Stimulated activated CD4-positive, alpha-beta T cell treated with anti-CD3 and anti-CD28 coated beads, Interleukin-2, amount 100 ng/mL, for 24 hours (primary cell): ENCODE measurements at regions not wholly inside any gene's neighbourhood (a gene's known extent, or its start where the extent isn't known, plus 50 kb on each side); places are given as distances from the start of the nearest gene placed in this dataset.

Experiments
- DNase-seq, 2 donors: peaks; one replicate each; pipeline ENCODE4 v3.0.0-alpha.2; 2020

DNA sequence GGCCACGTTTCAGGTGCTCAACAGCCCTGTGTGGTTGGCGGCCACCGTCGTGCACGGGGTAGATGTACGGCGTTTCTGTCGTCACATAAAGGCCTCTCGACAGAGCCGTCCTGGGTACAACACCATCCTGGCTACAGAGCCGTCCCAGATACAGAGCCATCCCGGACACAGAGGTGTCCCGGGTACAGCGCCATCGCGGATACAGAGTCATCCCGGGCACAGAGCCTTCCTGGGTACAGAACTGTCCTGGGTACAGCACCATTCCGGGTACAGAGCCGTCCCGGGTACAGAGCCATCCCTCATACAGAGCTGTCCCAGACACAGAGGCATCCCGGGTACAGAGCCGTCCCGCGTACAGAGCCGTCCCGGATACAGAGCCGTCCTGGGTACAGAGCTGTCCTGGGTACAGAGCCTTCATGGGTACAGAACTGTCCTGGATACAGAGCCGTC is 222.7 kb upstream of the SOX1 start:
- DNase-seq = no peak

DNA sequence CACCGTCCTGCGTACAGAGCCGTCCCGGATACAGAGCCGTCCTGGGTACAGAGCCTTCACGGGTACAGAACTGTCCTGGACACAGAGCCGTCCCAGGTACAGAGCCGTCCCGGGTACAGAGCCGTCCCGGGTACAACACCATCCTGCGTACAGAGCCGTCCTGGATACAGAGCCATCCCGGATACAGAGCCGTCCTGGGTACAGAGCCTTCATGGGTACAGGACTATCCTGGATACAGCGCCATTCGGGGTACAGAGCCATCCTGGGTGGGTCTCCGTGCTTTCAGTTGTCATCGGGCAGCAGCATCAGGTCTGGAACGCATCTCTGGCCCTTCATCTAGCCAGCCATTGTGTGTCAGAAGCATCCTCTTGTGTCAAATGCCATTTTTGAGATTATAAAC is 222.3 kb upstream of the SOX1 start:
- DNase-seq = no peak

DNA sequence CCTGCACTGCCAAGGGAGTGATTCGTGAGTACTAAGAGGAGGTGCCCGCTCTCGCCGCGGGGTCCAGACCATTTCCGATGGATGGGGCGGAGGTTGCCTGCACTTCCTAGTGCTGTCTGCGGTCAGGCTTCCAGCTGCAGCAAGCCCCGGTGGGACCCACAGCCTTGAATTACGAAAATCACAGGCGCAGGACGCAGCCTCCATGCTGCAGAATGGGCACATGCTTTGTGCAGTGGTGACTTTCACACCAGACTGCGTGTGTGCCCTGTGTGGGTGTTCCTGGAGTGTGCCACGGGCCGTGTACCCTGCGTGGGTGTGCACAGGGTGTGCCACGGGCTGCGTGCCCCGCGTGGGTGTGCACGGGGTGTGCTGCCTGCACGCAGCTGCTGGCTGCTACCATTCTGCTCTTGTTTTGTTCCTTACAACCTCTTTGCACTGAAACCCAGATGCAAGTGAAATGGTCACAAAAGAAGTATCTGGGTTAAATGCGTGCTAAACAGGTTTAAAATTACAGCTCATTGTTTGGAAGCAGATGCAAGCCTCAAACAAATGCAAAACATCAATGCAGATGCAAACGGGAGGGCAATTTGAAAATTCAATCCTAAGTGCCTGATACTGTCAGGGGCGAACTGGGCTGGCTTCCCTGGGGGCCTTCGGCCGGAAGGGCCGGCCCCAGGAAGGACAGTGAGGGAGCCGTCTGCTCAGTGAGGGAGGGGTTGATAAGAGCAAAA is 221.2 kb upstream of the SOX1 start:
- DNase-seq = no peak

DNA sequence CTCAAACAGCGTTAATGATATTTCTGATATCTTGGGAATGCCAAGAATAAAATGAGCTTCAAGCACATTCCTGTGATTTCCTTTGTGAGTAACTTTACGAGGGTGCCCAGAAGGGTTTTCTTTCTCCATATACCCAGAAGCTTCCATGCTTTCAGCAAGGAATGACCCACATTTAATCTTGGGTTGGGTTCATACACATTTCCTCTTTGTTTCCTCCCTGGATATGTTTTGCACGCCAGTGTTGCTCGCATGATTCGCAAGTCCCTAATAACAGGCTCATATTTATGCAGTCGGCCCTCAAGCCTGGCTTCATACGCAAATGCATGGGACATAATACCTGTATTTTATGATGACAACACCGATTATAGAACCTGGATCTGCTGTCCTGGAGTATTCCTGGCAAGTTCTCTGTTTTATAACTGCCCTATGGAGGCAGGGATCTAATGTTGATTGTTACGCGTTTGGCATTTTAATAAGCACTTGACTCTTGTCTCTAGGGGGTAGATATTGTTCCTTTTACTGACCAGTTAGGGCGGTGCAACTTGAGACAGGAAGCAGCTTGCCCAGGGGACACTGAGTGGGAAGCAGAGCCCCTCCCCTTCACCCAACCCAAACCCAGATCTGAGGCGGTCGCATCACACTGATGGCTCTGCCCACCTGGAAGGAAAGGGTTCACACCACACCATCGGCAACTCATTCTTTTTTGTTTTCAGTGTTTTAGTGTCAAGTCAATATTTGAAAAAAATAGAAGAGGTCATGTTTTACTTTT is 220.4 kb upstream of the SOX1 start:
- DNase-seq = no peak

DNA sequence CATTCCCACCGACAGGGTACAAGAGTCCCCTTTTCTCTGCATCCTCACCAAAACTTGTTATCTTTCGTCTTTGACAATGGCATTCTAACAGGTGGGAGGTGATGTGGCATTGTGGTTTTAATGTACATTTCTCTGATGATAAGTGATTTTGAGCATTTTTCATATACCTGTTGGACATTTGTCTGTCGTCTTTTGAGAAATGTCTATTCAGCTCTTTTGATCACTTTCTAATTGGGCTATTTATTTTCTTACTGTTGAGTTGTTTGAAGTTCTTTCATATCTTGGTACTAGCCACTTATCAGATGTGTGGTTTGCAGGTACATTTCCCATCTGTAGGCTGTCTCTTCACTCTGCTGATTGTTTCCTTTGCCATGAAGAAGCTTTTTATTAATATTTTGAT is 219.0 kb upstream of the SOX1 start:
- no peak for DNase-seq

DNA sequence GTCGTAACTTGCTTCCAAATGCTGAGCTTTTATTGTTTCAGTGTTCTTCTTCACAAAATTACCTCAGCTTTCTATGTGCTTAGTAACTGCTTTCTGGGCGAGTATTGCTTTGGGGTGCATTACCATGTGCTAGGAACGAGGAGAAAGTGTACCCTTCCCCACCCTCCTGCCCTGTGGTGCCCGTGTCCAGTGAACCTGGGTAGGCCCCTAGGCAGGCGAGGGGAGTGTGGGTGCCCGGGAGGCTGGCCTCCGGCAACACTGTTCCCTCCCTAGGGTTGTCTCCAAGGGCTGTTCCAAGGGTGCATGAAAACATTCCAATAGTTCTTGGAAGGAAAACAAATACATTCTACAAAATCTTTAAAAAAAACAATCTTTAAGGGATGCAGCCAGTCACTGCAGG is 216.5 kb upstream of the SOX1 start:
- no peak for DNase-seq

DNA sequence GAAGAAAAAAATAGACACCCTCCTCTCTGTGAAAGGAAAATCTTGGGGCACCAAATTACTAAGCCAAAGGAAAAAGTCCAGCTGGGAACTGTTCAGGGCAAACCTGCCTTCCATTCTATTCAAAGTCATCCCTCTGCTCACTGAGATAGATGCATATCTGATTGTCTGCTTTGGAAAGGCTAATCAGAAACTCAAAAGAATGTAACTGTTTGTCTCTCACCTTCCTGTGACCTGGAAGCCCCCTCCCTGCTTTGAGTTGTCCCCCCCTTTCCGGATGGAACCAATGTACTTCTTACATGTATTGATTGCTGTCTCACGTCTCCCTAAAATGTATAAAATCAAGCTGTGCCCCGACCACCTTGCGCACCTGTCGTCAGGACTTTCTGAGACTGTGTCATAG is 216.0 kb upstream of the SOX1 start:
- DNase-seq = no peak

DNA sequence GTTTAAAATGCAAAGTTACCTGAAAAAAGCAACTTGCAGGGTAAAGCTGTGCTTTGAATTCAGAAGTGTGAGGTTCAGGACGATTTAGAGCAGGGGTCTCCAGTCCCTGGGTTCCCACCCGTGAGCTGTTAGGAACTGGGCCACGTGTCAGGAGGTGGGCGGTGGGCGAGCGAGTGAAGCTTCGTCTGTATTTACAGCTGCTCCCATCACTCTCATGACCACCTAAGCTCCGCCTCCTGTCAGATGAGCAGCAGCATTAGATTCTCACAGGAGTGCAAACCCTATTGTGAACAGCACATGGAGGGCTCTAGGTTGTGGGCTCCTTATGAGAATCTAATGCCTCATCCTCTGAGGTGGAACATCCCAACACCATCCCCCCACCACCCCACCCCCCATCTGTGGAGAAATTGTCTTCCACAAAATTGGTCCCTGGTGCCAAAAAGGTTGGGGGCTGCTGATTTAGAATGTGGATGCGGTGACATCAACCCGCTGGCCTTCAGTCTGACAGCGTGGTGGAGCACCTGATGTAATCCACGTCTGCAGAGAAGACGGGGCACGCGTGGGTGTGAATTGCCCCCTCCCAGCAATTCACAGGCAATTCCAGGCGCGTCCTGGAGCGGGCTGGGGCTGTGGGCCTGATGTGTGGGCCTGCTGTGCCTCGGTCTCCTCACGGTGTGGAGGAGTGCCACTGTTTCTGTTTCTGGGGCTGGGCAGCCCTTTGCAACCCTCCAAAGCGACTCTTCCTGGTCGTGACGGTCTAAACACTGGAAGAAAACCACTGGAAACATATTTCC is 214.0 kb upstream of the SOX1 start:
- no peak for DNase-seq

DNA sequence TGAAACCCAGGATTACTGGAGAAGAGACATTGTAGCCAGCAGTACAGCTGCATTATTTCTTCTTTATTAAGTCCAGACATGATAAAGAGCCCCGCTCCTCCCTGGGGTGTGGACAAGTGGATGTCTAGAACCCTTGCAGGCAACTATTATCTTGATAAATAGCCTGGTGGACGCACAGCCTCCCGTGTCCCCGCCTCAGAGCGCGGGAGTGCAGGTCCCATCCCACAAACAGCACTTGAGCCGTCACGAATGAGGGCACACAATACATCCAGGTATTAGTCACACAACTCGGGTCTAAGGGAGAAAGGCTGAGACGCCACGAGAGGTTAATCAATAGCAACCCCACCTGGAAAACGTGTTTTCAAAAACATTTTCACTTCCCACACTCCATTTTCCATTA is 213.2 kb upstream of the SOX1 start:
- no peak for DNase-seq

DNA sequence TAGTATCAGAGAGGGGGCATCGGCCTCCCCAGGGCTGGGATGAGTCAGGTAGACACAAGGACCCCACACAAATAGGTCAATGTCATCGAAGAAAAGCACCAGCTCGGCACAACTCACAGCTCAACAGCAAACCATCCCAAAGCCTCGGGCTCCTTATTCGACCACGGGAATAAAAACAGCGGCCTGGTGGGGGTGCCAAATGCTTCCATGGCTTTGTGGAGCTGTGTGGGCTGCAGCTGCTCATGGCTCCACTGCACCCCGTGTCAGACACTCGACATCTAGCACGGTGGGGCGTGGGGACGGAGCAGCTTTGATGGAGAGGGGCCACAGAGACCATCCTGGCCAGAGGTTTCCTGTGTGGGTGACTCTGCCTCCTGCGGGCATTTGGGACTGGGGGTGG is 212.5 kb upstream of the SOX1 start:
- no peak for DNase-seq

DNA sequence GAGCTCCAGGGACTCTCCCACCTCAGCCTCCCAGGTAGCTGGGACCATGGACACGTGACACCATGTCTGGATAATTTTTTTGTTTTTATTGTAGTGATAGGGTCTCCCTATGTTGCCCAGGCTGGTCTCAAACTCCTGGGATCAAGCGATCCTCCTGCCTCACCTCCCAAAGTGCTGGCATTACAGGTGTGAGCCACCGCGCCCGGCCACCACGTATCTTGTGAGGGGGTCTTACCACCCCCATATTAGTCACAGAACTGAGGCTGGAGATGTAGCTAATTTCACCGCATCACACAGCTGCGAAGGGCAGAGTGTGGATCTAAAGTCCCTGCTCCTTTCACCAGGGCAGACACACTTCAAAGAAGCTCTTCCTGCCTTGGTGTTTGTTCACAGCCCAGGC is 211.8 kb upstream of the SOX1 start:
- DNase-seq = no peak

DNA sequence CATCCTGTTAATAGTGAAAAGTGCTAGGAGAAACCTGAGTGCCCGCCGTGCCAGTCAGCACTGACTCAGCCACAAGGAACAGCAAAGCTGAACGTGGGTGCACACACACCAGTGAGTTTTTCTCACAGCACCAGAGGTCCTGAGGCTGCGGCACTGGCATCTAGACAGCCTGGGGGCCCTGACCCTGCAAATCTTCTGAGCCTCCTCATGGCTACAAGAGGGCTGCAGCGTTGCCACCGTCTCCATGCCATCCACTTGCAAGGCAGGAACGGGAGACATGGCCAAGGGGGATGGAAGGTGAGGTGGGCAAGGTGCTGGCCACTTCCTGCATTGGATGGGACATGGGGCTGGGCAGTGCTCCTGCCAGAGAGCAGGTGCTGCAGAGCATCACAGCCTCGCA is 211.2 kb upstream of the SOX1 start:
- DNase-seq = no peak

DNA sequence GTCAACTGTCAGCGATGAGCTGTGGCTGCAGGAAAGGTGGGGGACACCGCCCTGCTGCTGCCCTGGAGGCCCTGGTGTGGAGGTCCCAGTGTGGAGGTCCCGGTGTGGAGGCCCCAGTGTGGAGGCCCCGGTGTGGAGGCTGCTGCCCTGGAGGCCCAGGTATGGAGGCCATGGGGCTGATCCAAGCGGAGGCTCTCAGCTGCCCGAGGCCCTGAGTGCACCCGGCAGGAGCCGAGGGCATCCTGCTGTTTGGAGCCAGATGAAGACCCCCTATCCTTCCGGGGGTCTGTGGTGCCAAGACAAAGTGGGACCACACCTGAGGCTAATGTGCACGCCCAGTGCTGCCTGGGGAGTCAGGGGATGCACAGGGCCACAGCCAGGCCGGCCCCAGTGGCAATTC is 210.4 kb upstream of the SOX1 start:
- DNase-seq = no peak

DNA sequence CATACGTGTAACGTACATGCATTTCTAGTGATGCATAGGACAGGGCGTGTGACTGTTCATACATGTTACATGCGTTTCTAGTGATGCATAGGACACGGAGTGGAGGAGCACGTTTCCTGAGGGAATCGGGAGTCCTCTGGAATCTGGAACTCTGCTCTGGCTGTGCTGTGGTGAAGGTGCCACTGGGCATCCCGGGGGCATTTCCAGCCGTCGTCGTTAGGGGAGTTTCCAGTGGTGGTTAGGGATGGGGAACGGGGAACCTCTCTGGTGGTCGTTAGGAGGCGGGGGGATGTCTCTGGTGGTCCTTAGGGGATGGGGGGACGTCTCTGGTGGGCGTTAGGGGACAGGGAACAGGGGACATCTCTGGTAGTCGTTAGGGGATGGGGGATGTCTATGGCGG is 209.6 kb upstream of the SOX1 start:
- DNase-seq = no peak

DNA sequence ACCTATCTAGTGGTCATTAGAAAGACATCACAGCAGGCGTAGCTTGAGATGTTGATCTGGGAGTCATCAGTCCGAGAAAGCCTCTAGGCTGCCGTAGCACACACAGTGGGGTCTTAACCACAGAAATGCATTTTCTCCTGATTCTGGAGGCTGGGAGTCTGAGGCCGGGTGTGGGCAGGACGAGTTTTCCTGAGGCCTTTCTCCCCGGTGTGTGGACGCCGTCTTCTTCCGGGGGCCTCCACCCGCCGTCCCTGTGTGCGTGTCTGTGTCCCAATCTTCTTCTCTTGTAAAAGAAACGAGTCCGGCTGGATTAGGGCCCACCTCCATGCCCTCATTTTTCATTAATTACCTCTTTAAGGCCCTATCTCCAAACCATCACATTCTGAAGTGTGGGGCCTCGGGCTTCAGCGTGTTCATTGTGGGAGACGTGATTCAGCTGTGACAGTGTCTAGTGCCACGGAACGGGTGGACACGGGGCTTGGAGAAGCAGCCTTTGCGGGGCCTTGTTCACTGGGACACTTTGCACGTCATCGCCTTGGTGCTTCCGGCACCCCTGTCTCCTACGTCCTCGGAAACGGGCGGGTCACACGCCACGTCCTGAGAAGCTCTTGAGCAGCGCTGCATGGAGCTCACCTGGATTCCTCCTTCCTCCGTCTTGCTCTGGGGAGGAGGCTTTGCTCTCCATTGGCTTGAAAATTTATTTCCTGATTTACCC is 208.9 kb upstream of the SOX1 start:
- no peak for DNase-seq

DNA sequence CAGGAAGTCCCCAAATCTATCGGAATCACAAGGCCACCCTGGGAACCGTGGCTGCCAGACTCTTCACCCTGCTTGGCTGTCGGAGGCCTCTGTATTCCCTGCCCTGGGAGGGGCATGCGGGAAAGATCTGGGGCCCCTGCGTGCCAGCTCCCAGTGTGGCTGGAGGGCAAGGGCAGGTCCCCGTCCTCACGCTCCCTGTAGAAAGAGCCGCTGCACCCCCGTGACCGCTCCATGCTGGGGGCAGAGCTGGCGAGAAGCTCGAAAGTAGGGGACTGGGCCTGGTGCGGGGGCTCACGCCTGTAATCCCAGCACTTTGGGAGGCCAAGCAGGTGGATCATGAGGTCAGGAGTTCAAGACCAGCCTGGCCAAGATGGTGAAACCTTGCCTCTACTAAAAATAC is 208.4 kb upstream of the SOX1 start:
- DNase-seq = no peak

DNA sequence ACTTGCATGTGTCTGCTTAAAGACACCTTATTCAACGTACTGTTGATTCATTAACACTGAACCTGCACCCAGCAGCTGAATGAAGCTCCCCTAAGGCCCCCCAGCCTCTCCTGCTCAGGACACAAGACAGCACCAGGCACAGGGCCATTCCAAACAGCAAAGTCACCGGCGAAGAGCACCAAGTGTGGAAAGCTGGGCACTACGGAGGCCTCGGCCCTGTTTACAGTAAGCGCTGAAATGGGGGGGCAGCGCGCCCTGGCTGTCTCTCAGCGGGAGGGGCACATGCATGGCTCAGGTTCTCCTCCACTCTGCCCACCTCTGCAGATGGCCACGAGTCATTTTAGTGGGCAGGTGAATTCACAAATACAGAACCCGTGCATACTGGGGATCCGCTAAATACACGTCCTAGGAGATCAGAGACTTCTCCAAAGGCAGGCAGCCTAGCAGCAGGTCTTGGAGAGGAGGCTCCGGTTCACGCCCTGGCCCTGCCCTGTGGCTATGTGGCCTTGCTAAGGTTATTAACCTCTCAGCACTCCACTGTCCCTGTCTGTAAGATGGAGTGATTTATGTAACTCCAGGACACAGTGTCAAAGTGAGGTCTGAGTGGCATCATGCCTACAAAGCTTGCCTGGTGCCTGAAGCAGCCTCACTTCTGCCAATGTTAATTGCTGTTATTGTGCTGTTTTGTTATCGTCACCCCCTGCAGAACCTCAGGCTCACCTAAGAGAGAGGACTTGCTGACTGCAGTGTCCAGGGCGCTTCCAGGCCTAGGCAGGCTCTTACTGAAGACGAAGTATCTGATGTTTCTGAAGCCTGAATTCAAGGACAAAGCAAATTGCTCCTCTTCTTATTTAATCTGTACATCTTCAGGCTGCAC is 207.4 kb upstream of the SOX1 start:
- DNase-seq = no peak

DNA sequence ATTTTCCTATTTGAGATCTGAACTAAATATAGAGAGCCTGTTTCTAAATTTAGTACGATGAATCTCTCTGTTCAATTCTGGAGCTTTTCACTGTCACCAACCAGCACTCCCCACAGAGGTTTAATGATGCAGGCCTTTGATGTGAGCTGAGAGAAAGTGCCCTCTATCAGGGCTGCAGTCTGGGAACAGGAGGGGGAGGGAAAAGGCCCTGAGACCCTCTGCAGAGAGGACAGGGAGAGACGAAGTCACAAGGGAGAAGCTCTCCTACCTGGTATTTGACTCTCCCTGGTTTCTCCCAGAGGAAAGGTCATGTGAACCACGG is 206.8 kb upstream of the SOX1 start:
- DNase-seq = no peak

DNA sequence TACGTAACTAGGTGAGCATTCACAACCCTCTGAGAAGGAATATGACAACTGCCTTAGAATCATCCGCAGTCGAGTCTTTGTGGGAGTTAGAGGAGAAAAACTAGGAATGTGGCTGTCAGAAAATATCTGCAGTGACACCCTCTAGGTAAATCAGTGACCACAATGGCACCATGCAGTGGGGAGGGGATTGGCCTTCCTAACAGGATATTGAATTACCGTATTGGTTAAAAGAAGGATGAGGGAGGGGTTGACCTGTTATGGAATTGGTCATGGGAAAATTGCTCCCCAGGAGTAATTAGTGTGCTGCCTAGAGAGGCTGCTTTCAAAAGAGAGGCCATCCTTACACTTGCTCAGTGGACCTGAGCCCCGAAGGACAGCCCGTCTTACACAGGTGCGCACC is 205.6 kb upstream of the SOX1 start:
- no peak for DNase-seq

DNA sequence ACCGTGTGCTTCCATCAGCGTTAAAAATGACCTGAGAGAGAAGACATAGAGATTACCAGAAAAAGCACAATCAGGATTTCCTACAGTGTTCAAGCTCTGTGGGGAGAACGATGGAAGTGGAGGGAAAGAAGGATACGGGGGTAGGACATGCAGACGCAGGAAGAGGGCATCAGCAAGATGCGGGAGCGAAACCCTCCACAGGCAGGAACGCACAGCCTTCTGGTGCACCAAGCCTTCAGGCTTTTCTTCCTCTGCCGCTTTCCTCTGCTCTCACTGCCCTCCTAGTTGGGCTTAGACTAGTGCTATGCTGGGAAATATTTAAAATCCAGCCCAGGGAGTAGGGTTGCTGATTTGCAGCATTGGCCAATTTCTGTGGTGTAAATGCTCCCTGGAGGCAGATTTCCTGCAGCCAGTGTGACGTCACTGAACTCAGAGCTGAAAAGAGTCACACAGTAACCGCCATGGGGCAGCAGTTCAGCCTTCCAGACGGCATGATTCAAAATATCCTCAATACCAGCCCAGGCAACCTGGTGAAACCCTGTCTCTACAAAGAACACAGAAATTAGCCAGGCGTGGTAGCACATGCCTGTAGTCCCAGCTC is 205.1 kb upstream of the SOX1 start:
- no peak for DNase-seq

DNA sequence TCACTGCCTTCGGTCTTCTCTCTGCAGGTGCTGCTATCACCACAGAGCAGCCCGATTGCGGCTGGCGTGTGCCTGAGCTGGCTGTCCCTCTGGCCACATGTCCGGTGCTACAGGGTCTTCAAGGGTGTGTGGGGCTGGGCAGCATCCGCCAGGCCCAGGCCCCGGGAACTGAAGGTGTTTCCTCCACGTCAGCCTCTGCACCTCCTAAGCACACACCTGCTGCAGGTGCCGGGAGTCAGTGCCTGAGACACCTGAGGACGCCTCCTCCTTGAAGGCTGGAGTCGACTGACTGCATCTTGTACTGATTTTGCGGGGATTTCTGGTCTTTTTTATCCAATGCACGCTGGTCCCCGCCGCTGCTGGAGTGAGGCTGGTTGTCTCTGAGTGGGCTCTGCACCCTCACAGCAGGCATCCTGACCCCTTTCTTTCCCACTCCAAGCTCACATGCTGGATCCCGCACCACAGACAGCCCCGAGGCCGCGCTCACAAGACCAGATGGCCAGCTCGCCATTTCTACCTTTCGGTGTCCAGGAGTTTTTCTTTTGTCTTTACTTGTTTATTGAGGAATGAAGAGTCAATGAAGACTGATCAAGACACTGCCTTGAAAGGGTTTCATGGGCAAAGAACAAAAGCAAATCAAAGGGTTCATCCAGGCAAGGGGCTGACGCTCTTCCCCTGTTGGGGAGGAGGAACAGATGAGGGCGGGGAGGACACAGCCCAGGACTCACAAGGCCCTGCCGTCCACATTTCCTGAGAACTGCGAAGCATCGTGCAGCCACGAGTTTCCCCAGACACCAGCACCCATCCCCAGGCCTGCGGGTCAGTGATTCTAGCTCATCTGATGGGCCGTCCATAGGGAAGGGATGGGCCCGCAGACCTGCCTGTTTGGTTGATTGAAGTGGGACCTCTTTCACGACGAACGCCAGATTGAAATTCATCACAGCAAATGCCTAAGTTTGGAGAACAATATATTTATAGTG is 203.8 kb upstream of the SOX1 start:
- no peak for DNase-seq
